Panc1 (cell line): ENCODE measurements at regions not wholly inside any gene's neighbourhood (a gene's known extent, or its start where the extent isn't known, plus 50 kb on each side); places are given as distances from the start of the nearest gene placed in this dataset.

Source experiments
- CTCF ChIP-seq: fragments of 450-650 bp; IDR thresholded peaks from 2 replicates; pipeline ENCODE4 v1.5.1; 2017; ENCODE audit warnings: mild to moderate bottlenecking
- POLR2AphosphoS5 ChIP-seq: IDR thresholded peaks from 2 replicates; pipeline ENCODE4 v1.6.1; 2012; ENCODE audit warnings: mild to moderate bottlenecking, low read depth, low read length, moderate library complexity
- REST ChIP-seq, 2 experiments: IDR thresholded peaks; 2 replicates each; pipeline ENCODE4 v1.6.1; 2011 to 2012; ENCODE audit warnings: low read depth in 2 of 2, control low read depth in 1 of 2, low read length in 1 of 2, mild to moderate bottlenecking in 1 of 2, moderate library complexity in 1 of 2; ENCODE audit not compliant: insufficient read depth in 1 of 2
- SIN3A ChIP-seq: IDR thresholded peaks from 2 replicates; pipeline ENCODE4 v1.6.1; 2012; ENCODE audit warnings: low read depth, mild to moderate bottlenecking, low read length, moderate library complexity, borderline replicate concordance; ENCODE audit not compliant: insufficient read depth

- no peak for TF ChIP-seq CTCF
- TF ChIP-seq POLR2AphosphoS5, result no peak
- TF ChIP-seq REST (IDR thresholded peaks at IDR 0.05; ENCODE audit: insufficient read depth in 1 of 2, low read depth in 2 of 2, low read length in 1 of 2), result no peak
- TF ChIP-seq SIN3A, result no peak
Measured at GRCh38 chr1:55285834-55286233, 70.7 kb upstream of the USP24 start.
